Endometrium (tissue), 2 donors: ENCODE measurements at regions not wholly inside any gene's neighbourhood (a gene's known extent, or its start where the extent isn't known, plus 50 kb on each side); places are given as distances from the start of the nearest gene placed in this dataset.

Experiments used
- FAIRE-seq: peaks from 2 replicates; lab custom pipeline; 2012; peaks lifted over from hg19 to GRCh38; lab: Jason Lieb, UNC
- donor health status: control.
- donor health status: control.

DNA sequence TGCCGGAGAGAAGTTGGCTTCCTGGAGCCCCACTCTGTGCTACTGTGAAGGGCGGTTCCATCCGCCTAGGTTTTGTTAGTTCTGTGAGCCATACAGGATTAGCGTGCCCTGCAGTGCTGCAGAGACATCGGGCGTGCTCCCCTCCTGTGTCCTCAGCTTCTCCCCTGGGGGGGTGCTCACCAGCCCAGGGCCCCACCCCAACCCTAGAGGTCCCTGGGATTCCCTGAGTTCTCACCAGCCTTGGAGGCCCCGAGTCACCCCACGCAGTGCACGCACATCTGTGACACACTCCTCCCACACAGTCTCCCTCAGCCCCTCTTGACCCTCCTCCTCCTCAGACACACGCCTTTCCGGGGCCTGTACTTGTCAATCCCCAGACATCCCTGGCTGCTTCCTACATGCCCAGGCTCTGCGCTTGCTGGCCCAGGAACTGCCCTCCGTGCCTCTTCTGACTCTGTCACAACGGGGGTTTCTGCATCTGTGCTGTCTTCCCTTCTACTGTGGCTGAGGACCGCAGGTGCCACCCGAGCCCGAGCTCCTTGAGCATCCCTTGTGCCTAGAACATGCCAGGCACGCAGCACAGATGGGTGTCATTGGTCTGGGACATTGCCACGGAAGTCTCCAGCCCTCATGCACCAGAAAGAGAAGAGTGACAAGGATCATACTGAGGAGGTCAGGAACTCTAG is 123.2 kb upstream of the RPS6KA2 start:
- no peak for FAIRE-seq

DNA sequence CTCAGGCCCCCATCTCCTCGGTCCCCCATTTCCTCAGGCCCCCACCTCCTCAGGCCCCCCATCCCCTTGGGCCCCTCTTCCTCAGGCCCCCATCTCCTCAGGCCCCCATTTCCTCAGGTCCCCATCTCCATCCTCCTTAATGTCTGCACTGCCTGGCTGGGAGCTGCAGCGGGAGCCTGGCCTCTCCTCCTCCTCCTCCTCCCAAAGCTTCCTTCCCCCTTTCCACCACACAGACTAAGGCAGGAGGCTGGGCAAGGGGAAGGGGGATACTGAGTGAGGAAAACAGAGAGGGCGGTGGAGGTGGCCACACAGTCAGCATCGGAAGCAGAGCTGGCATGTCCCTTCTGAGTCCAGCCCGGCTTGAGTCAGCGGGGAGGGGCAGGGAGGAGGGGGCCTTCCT is 122.6 kb upstream of the RPS6KA2 start:
- no peak for FAIRE-seq

DNA sequence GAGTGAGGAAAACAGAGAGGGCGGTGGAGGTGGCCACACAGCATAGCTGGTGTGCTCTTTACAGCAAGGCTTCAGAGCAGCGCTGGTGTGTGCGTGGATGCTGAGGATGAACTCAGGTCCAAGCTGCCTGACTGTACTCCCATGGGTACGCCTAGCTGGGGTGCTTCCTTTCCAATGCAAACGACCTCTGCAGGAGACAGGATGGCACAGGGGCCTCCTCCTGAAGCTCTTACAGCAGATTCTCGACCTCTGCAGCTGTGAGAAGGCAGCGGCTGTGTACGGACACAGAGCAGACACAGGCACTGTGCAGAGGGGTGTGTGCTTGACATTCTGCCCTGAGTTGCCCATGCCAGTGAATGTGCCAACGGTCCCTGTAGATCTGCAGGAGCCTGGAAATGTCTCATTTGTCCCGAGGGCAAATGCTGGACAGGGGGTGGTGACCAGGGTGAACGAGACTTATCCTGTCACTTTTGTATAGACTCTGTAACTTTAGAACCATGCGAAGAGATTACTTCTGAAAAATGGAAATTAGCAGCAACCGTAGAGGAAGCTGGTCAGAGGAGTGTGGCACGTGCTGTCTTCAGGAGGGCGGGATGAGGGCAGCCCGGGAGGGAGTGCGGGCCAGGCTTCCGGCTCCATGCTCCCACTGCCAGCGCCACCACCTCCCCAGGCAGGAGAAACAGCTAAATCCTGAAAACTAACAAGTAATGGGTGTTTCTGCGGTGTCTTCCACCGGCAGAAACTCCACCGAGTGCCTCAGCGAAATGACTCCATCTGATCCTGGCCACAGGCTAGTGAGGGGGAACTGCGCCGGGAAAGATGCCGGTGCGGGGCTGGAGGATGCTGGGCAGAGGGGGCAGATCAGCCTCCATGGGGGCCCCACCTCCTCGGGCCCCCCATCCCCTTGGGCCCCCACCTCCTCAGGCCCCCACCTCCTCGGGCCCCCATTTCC is 120.9 kb upstream of the RPS6KA2 start:
- FAIRE-seq, result no peak

GRCh38 chr6:166745801-166746668 is 119.0 kb upstream of the RPS6KA2 start:
- FAIRE-seq, result no peak

- no peak for FAIRE-seq
These were observed 117.4 kb upstream of the RPS6KA2 start for GRCh38 chr6:166744223-166745134.

DNA sequence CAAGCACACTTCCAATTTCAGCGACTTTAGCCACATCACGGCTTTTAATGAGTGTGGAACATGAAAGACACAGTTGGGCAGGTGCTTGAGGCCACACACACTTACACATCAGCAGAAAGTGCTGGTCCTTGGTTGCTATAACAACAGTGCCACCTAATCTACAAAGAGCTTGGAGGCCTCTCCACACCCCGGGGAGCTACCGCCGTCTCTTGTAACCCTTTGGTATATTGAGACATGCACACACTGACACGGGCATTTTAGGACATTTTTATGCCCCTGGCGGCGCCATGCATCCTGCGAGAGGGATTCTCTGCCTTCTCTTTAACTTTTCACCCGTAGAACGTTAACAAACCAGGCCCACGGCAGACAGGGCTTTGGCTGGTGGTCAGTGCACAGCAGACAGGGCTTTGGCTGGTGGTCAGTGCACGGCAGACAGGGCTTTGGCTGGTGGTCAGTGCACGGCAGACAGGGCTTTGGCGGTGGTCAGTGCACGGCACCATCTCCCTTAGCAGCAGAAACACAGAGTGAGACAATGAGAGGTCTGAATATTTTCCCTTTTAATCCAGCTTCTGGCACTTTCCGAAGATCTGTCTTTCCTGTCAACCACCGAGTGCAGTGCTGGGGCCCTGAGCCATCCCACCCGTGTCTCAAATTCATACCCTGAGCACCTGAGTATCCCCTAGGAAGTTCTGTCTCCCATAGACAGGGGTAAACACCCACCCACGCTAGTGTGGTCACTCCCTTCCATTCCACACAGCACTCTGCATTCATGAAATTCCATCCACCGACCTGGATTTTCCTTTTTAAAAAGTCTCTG is 116.6 kb upstream of the RPS6KA2 start:
- FAIRE-seq, result no peak

- FAIRE-seq, result no peak
These were observed 115.9 kb upstream of the RPS6KA2 start for GRCh38 chr6:166742981-166743380.

- no peak for FAIRE-seq
These were observed 112.9 kb upstream of the RPS6KA2 start for GRCh38 chr6:166739976-166740318.

GRCh38 chr6:166739117-166739975 is 112.3 kb upstream of the RPS6KA2 start:
- FAIRE-seq, result no peak

GRCh38 chr6:166738386-166739116 is 111.5 kb upstream of the RPS6KA2 start:
- no peak for FAIRE-seq

- FAIRE-seq, result no peak
These were observed 110.2 kb upstream of the RPS6KA2 start for GRCh38 chr6:166737261-166737660.

- FAIRE-seq, result no peak
These were observed 109.6 kb upstream of the RPS6KA2 start for GRCh38 chr6:166736634-166737033.

DNA sequence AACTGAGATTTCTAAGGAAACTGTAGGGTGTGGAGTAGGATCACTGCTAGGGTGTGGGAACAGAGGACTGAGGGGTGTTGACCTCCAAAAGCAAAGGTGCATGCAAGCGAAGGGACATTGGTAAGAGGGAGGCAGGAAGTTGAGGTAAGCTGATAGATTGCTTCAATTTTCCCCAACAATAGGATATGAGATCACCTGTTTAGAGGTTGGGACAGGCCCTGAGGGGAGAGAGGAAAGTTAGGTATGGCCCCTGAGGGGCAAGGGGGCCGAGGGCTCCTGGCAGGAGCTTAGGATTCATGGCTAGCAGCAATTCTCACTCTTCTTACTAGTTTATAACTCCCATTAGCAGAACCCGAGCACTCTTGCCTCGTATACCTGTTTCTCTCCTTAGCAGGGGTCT is 106.8 kb upstream of the RPS6KA2 start:
- no peak for FAIRE-seq

GRCh38 chr6:166729658-166730057 is 102.6 kb upstream of the RPS6KA2 start:
- FAIRE-seq, result no peak

DNA sequence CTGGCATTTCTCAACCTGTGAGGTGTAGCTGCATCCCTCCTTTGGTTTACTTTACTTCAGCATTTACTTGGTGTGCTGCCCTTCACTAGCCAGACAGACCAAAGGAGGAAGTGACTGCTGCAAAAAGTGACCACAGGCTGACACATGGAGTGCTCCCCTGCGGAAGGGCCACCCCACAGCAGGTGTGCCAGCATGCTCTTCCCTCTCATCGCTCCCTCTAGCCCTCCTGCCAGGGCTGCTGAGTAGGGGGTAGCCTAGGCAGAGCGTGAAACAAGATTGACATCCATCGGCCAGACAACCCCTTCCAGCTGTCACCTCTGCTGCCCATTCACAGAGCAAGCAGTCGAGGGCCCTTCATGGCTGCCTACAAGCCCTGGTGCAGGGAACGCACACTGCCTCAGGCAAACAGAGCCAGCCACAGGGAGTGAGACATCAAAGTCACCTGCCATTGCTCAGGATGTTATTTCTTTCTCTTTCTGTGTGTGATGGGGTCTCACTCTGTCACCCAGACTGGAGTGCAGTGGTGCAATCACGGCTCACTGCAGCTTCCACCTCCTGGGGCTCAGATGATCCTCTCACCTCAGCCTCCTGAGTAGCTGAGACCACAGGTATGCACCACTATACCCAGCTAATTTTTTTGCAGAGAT is 102.0 kb upstream of the RPS6KA2 start:
- FAIRE-seq, result no peak

GRCh38 chr6:166726201-166726600 is 99.2 kb upstream of the RPS6KA2 start:
- FAIRE-seq, result no peak

GRCh38 chr6:166725571-166725970 is 98.5 kb upstream of the RPS6KA2 start:
- no peak for FAIRE-seq

- no peak for FAIRE-seq
These were observed 97.5 kb upstream of the RPS6KA2 start for GRCh38 chr6:166724576-166724975.
